IMR-90 (cell line): ENCODE measurements at regions not wholly inside any gene's neighbourhood (a gene's known extent, or its start where the extent isn't known, plus 50 kb on each side); places are given as distances from the start of the nearest gene placed in this dataset.
"Not testable (repeated sequence)": the region's sequence is repeated elsewhere in the genome, so short reads cannot be mapped to it uniquely, and the experiment has no call there.

Experiments
- ATAC-seq: fragments of 200-7000 bp; cut with Tn5 transposase; 2 replicates; pipeline ENCODE4 v1.9.1; 2020; ENCODE audit warnings: low read depth, mild to moderate bottlenecking, moderate library complexity
- BruUV-seq: library from RNA; stranded (reverse); fragments of 400-500 nt; replicated peaks from 2 replicates; lab custom pipeline; 2021; lab: Mats Ljungman, UMichigan
- CTCF ChIA-PET: fragments of 300-600 bp; formaldehyde crosslinking; extraction: SDS; loops from one replicate; lab custom pipeline; 2021; ENCODE audit warnings: antibody characterized with exemption; lab: Yijun Ruan, JAX
- POLR2A ChIA-PET: fragments of 300-600 bp; sonication (Branson Sonifier 250); formaldehyde crosslinking; loops from one replicate; lab custom pipeline; 2022; ENCODE audit warnings: antibody characterized with exemption; ENCODE audit not compliant: unreplicated experiment; lab: Charles Lee
- DNase-seq: peaks from one replicate; pipeline ENCODE4 v3.0.0; 2013
- H2AFZ ChIP-seq: replicated peaks from 2 replicates; pipeline ENCODE3; 2013; ENCODE audit warnings: low read length, mild to moderate bottlenecking; ENCODE audit not compliant: poor library complexity
- H2AK5ac ChIP-seq: 2 replicates; pipeline ENCODE4 v1.6.1; 2013; ENCODE audit warnings: low read depth, low read length, inconsistent platforms
- H2AK9ac ChIP-seq: replicated peaks from 2 replicates; pipeline ENCODE3; 2013; ENCODE audit warnings: mild to moderate bottlenecking, low read depth, low read length, moderate library complexity; ENCODE audit not compliant: poor library complexity
- H2BK120ac ChIP-seq: 2 replicates; pipeline ENCODE4 v1.6.1; 2013; ENCODE audit warnings: low read depth, low read length, inconsistent platforms
- H2BK15ac ChIP-seq: 3 replicates; pipeline ENCODE4 v1.6.1; 2013; ENCODE audit warnings: low read depth, low read length, inconsistent platforms
- H2BK20ac ChIP-seq: 2 replicates; pipeline ENCODE4 v1.6.1; 2013; ENCODE audit warnings: low read depth, mild to moderate bottlenecking, inconsistent platforms, low read length, moderate library complexity
- H2BK5ac ChIP-seq: 2 replicates; pipeline ENCODE4 v1.6.1; 2013; ENCODE audit warnings: mild to moderate bottlenecking, low read depth, low read length, inconsistent platforms; ENCODE audit not compliant: poor library complexity, severe bottlenecking
- H3K14ac ChIP-seq: replicated peaks from 2 replicates; pipeline ENCODE4 v1.6.1; 2013; ENCODE audit warnings: low read depth, low read length, inconsistent platforms
- H3K18ac ChIP-seq: 2 replicates; pipeline ENCODE4 v1.6.1; 2013; ENCODE audit warnings: low read depth, low read length, control low read depth
- H3K23ac ChIP-seq: 2 replicates; pipeline ENCODE4 v1.6.1; 2013; ENCODE audit warnings: low read depth, low read length, inconsistent platforms
- H3K27ac ChIP-seq: 2 replicates; pipeline ENCODE4 v1.5.1; 2013; ENCODE audit warnings: mild to moderate bottlenecking, control low read depth, low read length; ENCODE audit not compliant: insufficient read depth
- H3K27me3 ChIP-seq: 2 replicates; pipeline ENCODE4 v1.6.1; 2013; ENCODE audit warnings: low read length; ENCODE audit not compliant: control insufficient read depth, insufficient read depth
- H3K36me3 ChIP-seq: 2 replicates; pipeline ENCODE4 v1.6.1; 2013; ENCODE audit warnings: low read length, mixed read lengths; ENCODE audit not compliant: control insufficient read depth, insufficient read depth
- H3K4ac ChIP-seq: 2 replicates; pipeline ENCODE4 v1.6.1; 2013; ENCODE audit warnings: low read depth, low read length, inconsistent platforms
- H3K4me1 ChIP-seq: 2 replicates; pipeline ENCODE4 v1.6.1; 2013; ENCODE audit warnings: low read length, mixed read lengths; ENCODE audit not compliant: control insufficient read depth, insufficient read depth
- H3K4me2 ChIP-seq: 2 replicates; pipeline ENCODE4 v1.6.1; 2013; ENCODE audit warnings: low read depth, mild to moderate bottlenecking, control low read depth, low read length, moderate library complexity
- H3K4me3 ChIP-seq: 2 replicates; pipeline ENCODE4 v1.5.1; 2013; ENCODE audit warnings: low read depth, mild to moderate bottlenecking, control low read depth, low read length, moderate library complexity; ENCODE audit not compliant: insufficient read depth
- H3K56ac ChIP-seq: 2 replicates; pipeline ENCODE4 v1.6.1; 2013; ENCODE audit warnings: low read length, inconsistent platforms; ENCODE audit not compliant: insufficient read depth; ENCODE audit errors: extremely low read depth
- H3K79me1 ChIP-seq, 2 experiments: 2 replicates each; pipeline ENCODE4 v1.6.1; 2013; ENCODE audit warnings: low read length in 2 of 2, inconsistent platforms in 1 of 2, low read depth in 1 of 2
- H3K9ac ChIP-seq: 2 replicates; pipeline ENCODE4 v1.6.1; 2013; ENCODE audit warnings: low read depth, low read length, control low read depth
- H3K9me1 ChIP-seq: 2 replicates; pipeline ENCODE4 v1.6.1; 2013; ENCODE audit warnings: low read length, inconsistent platforms; ENCODE audit not compliant: insufficient read depth
- H3K9me3 ChIP-seq: 2 replicates; pipeline ENCODE4 v1.6.1; 2013; ENCODE audit warnings: low read length; ENCODE audit not compliant: control insufficient read depth, insufficient read depth
- H4K20me1 ChIP-seq: 2 replicates; pipeline ENCODE4 v1.6.1; 2013; ENCODE audit warnings: low read length, inconsistent platforms; ENCODE audit not compliant: insufficient read depth
- H4K5ac ChIP-seq: 2 replicates; pipeline ENCODE4 v1.6.1; 2013; ENCODE audit warnings: mild to moderate bottlenecking, low read depth, low read length, control low read depth
- H4K8ac ChIP-seq, 2 experiments: 2 replicates each; pipeline ENCODE4 v1.6.1; 2013; ENCODE audit warnings: low read depth in 2 of 2, low read length in 2 of 2, control low read depth in 1 of 2, inconsistent platforms in 1 of 2
- H4K91ac ChIP-seq: 2 replicates; pipeline ENCODE4 v1.6.1; 2013; ENCODE audit warnings: low read depth, low read length, inconsistent platforms; ENCODE audit not compliant: insufficient read depth
- WGBS, 2 experiments: methylation state at CpG; one replicate each; pipeline versions ENCODE4 v1.1.5 to v1.1.7; 2013; ENCODE audit warnings: missing lambda C conversion rate in 2 of 2; ENCODE audit not compliant: insufficient read length in 1 of 2; ENCODE audit errors: extremely low coverage in 2 of 2; 5-methylcytosine and 5-hydroxymethylcytosine counted together
- dilution Hi-C: fragments of 300-500 bp; cut with HindIII; formaldehyde crosslinking; loops from one replicate; pipeline ENCODE4 v1.14.3; 2018; ENCODE audit warnings: low sequenced_read_pairs; ENCODE audit not compliant: unreplicated experiment
- in situ Hi-C: fragments of 300-500 bp; cut with MboI; formaldehyde crosslinking; loops from 3 replicates; pipeline ENCODE4 v1.14.3; 2019; ENCODE audit warnings: low sequenced_read_pairs, inconsistent platforms, mixed read lengths
- intact Hi-C: fragments of 100-400 bp; cut with micrococcal nuclease; formaldehyde crosslinking; loops from 2 replicates; pipeline ENCODE4 v1.10.0; 2022

- dilution Hi-C loops, intact Hi-C loops: not testable (repeated sequence)
Observed at GRCh38 chr13:18322821-18323220, 858.8 kb downstream of the TUBA3C start.

GRCh38 chr13:18319653-18320052 lies 862.0 kb downstream of the TUBA3C start:
- H4K20me1 ChIP-seq, intact Hi-C loops, dilution Hi-C loops, H2BK20ac ChIP-seq, DNase-seq, H3K27ac ChIP-seq, H3K9me3 ChIP-seq, H3K4me3 ChIP-seq, H4K5ac ChIP-seq, H2AFZ ChIP-seq, H3K9ac ChIP-seq, H3K27me3 ChIP-seq, POLR2A ChIA-PET, H2BK120ac ChIP-seq, H3K79me1 ChIP-seq, in situ Hi-C loops, ATAC-seq, H4K8ac ChIP-seq, H3K4ac ChIP-seq, H2AK9ac ChIP-seq, H2BK15ac ChIP-seq, H2BK5ac ChIP-seq, H3K4me2 ChIP-seq, H3K18ac ChIP-seq, H2AK5ac ChIP-seq, H4K91ac ChIP-seq, CTCF ChIA-PET, H3K9me1 ChIP-seq, H3K56ac ChIP-seq, H3K4me1 ChIP-seq, H3K36me3 ChIP-seq, BruUV-seq, H3K23ac ChIP-seq, H3K14ac ChIP-seq: not testable (repeated sequence)

More at GRCh38 chr13:18322821-18323220, 858.8 kb downstream of the TUBA3C start:
- H4K5ac ChIP-seq, DNase-seq, H2BK5ac ChIP-seq, POLR2A ChIA-PET, H3K9ac ChIP-seq, H4K91ac ChIP-seq, CTCF ChIA-PET, H3K4me3 ChIP-seq, H3K4me2 ChIP-seq, H3K36me3 ChIP-seq, H2BK15ac ChIP-seq, H4K8ac ChIP-seq, in situ Hi-C loops, ATAC-seq, H3K27ac ChIP-seq, H2BK120ac ChIP-seq, H3K4me1 ChIP-seq, H3K14ac ChIP-seq, H2BK20ac ChIP-seq, H3K56ac ChIP-seq, BruUV-seq, H3K27me3 ChIP-seq, H4K20me1 ChIP-seq, H3K9me3 ChIP-seq, H3K79me1 ChIP-seq, H3K18ac ChIP-seq, H3K23ac ChIP-seq, H3K4ac ChIP-seq, H3K9me1 ChIP-seq, H2AK9ac ChIP-seq, H2AFZ ChIP-seq, H2AK5ac ChIP-seq: not testable (repeated sequence)
- 100% methylated on average over 1 of the region's 18 CpGs; no CpG with 5 or more reads in 1 of the 2 experiments for WGBS, 2 experiments
